HL-60/S4 treated with retinoic acid at 250 ng/mL for 4 days and 3 days (cell line): ENCODE measurements at regions not wholly inside any gene's neighbourhood (a gene's known extent, or its start where the extent isn't known, plus 50 kb on each side); places are given as distances from the start of the nearest gene placed in this dataset.
"Not testable (repeated sequence)": the region's sequence is repeated elsewhere in the genome, so short reads cannot be mapped to it uniquely, and the experiment has no call there.

Source experiments
- in situ Hi-C: fragments of 300-500 bp; cut with MboI; formaldehyde crosslinking; loops from 2 replicates; pipeline ENCODE4 v1.7.0; 2022; ENCODE audit warnings: low sequenced_read_pairs

DNA sequence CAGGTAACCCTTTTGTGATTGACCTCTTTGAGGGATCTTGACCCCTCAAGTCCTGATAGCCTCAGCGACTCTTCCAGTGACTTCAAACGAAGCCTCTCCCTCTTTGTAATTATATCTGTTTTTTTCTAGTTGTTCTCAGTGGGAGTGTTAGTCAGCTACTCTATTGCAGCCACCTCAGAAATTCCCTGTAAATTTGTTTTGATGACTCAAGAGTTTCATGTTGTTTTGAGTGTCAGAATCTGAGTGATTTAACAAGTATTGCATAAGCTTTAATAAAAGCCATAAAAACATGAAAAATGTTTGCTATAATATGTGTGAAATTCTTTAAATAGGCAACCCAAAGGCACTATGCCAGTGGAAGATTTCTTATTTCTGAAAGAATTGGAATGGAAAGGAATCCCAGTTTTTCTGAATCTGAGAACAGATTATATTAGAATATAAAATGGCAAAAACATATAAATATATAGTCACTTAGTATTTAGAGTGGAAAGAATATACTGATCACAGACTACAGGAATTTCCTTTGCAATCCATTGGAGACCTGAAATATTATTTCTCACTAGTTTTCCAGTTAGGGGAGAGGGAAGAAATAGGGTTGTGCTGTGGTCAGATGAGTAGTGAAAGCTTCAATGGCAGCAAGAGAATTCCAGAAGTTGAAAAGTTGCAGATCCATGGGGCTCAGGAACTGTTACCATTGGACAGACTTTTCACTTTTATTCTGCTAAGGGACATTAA lies 94.4 kb upstream of the SEMA3C start:
- in situ Hi-C loops: no loop called here

DNA sequence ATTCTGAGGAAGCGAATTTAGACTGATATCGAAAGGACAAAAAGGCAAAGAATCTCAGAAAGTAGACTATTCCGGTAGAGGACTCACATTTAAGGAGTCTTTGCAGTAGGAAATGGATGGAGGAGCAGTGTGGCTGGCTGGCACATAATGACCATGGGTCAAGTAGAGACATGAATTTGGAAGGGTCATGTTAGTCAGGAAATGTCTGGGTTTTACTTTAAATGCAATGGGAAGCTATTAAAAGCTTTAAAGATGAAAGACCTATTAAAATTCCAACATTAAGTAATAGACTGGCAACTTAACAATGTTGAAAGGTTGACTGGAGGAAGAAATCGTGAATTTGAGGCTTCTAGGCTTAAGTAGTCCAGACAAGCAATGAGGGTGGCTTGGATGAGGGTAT lies 90.0 kb upstream of the SEMA3C start:
- in situ Hi-C loops: no loop called here

DNA sequence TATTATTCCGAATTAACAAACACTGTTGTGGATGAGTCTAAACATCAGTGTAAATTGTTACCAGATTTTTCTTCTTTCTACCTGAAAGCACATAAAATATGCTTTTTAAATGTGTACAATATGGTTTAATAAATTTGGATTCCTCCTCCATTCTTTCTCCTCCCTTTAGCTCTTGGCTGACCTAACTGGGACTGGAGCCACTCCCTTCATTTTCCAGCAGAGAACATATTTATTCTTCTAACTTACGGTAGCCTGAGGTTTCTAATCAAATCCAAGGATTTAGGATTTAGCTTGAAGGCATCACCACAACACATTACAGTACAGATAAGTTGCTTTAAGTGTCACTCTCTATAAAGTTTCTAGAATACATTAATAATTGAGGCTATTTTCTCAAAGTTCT lies 88.2 kb upstream of the SEMA3C start:
- in situ Hi-C loops: no loop called here

DNA sequence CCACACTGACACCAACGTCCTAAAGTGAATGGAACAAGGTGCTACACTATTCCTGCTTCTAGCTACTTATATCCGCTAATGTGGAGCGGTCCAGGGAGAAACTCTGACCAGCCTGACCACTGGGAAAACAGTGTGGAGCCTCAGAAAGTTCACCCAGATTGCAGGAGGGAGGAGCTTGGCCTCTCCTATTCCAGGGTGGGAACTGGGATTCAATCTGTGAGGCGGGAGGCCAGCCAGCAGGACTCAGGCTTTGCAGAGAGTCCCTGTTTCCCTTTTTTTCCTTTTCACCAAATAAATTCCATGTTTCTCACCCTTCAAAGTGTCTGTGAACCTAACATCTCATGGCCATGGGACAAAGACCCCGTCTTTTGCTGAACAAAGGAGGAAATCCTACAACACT lies 86.4 kb upstream of the SEMA3C start:
- in situ Hi-C loops: no loop called here

DNA sequence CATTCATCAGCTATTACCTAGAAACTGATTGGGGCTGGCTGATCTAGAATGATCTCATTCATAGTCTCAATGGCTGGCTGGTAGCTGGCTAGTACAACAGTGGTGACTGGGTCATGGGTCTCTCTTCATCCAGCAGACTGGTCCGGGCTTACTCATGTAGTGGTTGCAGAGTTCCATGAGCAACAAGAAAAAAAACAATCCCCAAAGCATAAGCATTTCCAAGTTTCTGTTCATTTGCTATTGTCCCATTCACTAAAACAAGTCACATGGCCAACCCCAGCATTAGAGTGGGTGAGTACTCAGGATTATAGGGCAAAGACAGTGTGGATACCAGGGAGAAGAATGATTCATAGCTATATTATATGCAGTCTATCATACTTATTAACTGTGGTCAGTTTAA lies 85.2 kb upstream of the SEMA3C start:
- in situ Hi-C loops: no loop called here

DNA sequence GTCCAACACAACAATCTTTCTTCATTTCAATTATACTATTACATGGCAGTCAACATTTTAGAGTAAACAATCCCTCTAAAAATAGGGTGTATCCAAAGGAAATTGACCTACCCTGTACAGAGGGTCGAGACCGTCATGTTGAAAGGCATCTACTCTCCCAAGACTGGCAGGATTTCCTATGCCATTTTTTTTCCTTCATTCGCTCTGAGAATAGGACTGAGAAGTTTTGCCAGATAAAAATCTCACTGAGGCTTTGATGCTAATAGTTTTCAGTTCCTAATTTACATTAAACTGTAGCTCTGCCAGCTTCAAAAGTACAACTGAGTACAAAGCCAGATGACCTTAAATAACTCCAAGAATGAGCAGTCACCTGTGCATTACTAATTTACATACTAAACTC lies 84.5 kb upstream of the SEMA3C start:
- in situ Hi-C loops: no loop called here

DNA sequence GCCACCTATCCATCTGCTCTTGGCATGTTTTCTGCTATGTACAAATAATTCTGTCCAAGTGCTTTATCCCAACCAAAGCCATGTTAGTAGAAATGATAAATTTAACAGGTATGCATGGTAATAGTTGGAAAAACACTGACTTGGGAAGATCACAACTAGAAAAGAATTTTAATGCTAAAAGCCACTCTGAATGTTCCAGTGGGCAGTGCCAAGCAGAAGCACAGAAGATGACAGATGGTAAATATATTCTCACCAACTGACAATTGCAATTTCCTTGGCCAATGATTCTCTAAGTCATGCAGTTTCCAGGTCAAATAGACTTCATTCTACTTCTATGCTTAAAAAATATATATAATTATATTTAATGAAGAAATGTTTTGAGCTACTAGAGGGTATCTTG lies 83.6 kb upstream of the SEMA3C start:
- in situ Hi-C loops: no loop called here

DNA sequence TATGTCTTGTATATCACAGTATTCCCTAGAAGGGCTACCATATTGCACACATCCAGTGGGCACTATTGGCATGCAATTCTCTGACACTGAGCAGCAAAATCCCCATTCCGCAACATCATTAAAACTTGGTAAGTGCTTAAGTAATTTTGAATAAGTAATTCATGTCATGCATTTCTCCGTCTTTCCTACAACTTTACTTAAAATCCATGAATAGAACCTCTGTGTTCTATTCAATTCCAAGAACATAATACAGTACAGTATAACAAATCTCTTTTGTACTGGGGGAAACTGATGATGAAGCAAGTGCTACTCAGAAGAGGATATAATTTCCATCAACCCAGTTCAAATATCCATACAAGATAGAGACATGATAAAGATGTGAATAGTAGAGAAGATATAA lies 80.9 kb upstream of the SEMA3C start:
- in situ Hi-C loops: no loop called here

DNA sequence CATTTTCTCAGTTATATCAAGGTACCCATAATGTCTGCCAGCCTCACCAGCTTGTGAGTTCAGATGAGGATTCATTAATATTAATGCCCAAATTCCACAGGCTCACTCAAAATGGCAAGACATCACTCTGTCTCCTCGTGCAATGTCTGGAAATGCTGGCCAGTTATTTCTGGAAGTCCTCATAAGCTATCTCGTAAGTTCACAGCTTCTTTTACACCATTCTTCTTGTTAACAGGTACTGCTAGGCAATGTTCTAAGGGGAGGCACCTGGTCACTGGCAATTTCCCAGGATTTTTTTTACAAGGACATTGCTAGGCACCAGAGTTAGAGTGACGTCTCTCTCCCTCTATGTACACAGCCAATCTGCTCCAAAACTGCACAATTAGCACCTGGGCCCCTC lies 80.2 kb upstream of the SEMA3C start:
- in situ Hi-C loops: no loop called here

DNA sequence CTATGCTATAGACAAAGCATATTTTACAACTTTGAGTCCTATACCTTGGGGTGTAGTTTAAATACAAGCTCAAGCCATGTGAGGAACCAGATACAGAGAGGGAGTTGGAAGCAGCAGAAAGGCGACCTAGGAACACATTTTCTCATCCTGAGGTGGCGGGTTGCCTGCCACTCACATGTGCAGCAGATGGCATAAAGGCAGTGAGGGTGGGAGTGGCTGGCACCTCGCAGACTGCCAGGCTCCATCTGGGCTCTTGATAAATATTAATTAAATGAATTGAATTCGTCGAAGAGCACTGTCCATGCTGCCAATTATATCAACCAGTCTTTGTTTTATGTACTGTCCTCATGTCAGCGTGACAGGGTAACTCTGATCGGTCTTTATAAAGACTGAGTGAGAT lies 79.0 kb upstream of the SEMA3C start:
- in situ Hi-C loops: no loop called here

DNA sequence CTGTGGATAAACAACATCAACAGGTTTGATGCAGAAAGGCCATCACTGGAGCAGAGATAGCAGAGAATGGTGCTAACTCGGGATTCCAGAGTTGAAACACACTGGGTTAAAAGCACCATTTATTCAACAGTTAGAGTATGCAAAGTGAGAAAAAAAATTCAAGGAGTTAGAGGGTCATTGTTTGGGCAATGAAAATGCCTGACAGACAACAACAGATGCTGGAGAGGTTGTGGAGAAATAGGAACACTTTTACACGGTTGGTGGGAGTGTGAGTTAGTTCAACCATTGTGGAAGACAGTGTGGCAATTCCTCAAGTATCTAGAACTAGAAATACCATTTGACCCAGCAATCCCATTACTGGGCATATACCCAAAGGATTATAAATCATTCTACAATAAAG lies 77.4 kb upstream of the SEMA3C start:
- in situ Hi-C loops: not testable (repeated sequence)

DNA sequence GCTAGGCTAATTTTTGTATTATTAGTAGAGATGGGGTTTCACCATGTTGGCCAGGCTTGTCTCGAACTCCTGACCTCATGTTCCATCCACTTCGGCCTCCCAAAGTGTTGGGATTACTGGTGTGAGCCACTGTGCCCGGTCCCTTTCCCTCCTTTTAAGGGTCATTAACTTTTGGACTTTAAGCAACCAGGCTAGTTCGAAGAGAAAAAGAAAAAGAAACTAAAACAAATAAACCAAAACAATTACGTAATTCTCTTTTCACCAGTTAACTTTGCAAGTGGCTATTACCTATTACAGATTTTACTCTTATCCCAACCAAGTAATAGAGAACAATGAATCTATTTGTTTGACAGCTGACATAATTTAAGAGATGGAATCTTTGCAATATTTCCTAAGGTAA lies 72.8 kb upstream of the SEMA3C start:
- in situ Hi-C loops: no loop called here

DNA sequence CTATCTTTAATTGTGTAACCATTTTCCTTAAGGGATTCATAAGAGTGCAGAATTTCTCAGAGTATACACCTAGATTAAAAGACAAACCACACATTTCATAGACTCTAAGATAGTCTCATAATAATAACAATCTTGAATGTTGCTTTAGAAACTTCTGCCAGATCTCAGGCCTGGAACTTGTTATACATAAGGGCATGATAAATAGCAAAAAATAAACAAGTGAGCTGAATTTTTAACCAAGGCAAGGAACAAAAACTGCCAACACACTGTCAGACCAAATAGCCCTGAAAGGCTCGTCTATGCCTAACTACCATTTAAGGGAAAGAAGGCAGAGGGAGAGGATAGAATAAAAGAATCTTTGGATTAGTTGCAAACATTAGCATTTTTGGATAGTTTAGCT lies 65.8 kb upstream of the SEMA3C start:
- in situ Hi-C loops: no loop called here

DNA sequence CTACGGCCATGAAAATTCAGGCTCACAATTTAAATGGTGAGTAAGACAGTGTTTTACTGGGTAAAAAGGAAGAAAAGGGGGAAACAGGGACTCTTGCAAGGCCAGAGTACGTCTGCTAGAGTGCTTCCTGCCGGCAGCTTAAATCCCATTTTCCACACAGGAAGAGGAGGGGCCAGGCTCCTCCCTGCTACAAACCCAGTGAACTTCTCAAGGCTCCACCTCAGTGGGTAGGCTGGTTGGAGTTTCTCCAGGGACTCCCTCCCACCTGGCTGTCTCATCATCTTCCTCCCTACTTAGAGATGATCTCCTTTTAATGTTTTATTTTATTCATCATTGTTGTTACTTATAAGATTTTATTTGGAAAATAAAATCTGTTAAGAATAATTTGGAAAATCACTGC lies 62.6 kb upstream of the SEMA3C start:
- in situ Hi-C loops: no loop called here

DNA sequence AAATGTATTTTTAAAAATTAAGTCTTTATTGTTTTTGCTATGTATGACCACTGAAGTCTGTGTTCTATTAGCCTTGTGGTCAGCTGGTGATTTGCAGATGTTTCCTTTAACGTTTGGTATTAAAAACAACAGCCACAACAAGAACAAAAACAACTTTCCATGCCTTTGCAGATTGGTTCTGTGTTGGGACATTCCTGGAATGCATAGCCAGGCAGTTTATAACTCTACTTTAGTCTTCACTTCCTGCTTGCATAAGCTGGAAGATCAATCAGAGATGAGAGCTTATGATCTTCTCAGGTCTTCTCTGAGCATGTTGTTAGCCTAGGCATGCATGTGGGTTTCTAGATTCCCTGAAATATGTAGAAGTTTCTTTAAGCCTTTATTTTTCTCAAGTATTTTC lies 58.9 kb upstream of the SEMA3C start:
- in situ Hi-C loops: no loop called here

DNA sequence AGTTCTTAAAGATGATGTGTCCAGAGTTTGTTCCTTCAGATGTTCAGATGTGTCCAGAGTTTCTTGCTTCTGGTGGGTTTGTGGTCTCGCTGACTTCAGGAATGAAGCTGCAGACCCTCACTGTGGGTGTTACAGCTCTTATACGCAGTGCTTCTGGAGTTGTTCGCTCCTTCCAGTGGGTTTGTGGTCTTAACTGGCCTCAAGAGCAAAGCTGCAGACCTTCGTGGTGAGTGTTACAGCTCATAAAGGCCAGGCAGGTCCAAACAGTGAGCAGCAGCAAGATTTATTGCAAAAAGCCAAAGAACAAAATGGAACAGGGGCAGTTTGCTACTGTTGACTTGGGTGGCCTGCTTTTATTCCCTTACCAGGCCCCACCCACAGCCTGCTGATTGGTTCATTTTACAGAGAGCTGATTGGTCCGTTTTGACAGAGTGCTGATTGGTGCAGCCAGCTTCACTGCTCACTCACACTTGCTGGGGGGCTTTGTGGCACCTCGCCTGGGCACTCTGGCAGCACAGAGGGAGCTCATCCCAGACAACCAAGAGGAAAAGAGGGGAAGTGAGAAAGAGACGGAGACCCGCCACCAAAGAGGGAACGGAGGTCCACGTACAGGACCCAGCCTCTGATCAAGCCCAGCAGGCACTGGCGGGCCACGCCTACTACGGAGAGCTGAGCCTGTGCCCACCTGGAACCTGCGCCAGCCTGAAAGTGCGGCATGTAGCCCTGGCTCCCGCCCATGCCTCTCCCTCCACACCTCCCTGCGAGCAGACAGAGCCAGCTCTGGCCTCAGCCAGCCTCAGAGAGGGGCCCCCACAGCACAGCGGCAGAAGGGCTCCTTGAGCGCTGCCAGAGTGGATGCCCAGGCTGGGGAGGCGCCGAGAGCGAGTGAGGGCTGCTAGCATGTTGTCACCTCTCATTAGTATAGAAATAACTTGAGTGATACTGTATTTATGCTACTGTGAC lies 55.8 kb upstream of the SEMA3C start:
- in situ Hi-C loops: no loop called here

DNA sequence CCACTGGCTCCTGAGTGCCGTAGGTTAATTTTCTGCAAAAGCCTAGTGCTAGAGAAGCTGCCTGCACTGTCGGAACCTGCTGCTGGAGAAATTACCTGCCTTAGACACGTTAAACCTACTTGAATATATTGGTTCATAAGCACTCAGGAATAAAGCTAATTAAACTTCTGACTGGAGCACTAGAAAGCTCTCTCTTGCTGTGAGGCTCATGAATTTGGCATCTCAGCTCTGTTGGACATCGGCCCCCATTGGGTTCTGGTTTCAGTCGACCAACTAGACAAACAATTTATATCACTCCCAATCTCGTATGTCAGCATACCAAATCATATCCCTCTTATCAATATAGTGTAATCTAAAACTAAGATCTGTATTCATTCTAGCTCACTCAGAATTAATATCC lies 52.4 kb upstream of the SEMA3C start:
- in situ Hi-C loops: no loop called here
